Liver (tissue), 8 donors: ENCODE measurements at regions not wholly inside any gene's neighbourhood (a gene's known extent, or its start where the extent isn't known, plus 50 kb on each side); places are given as distances from the start of the nearest gene placed in this dataset.

Source experiments
- DNase-seq: peaks from one replicate; pipeline ENCODE4 v3.0.0-alpha.2; 2017; ENCODE audit warnings: low spot score
- H3K27ac ChIP-seq, 2 donors: one replicate each; pipeline ENCODE4 v1.7.0; 2013; ENCODE audit warnings: inconsistent platforms in 2 of 2, low read length in 2 of 2, control low read depth in 1 of 2, low read depth in 1 of 2, mild to moderate bottlenecking in 1 of 2
- H3K27me3 ChIP-seq, 4 donors: one replicate each; pipeline versions ENCODE4 v1.6.1 to v1.7.0; 2013; ENCODE audit warnings: low read length in 3 of 4, inconsistent platforms in 1 of 4, mild to moderate bottlenecking in 1 of 4, moderate library complexity in 1 of 4; ENCODE audit not compliant: control insufficient read depth in 4 of 4, insufficient read depth in 4 of 4
- H3K36me3 ChIP-seq, 4 donors: one replicate each; pipeline versions ENCODE4 v1.6.1 to v1.7.0; 2013; ENCODE audit warnings: low read length in 3 of 4, mild to moderate bottlenecking in 3 of 4, low read depth in 1 of 4, moderate library complexity in 1 of 4; ENCODE audit not compliant: control insufficient read depth in 4 of 4, insufficient read depth in 3 of 4
- H3K4me1 ChIP-seq, 4 donors: one replicate each; pipeline versions ENCODE4 v1.6.1 to v1.7.0; 2013; ENCODE audit warnings: low read length in 3 of 4, mild to moderate bottlenecking in 3 of 4, moderate library complexity in 1 of 4; ENCODE audit not compliant: control insufficient read depth in 4 of 4, insufficient read depth in 4 of 4
- H3K4me3 ChIP-seq, 3 donors: one replicate each; pipeline versions ENCODE4 v1.6.1 to v1.7.0; 2013; ENCODE audit warnings: low read length in 3 of 3, control low read depth in 1 of 3, low read depth in 1 of 3, mild to moderate bottlenecking in 1 of 3
- H3K9ac ChIP-seq, 2 donors: one replicate each; pipeline ENCODE4 v1.7.0; 2013; ENCODE audit warnings: low read length in 2 of 2, mild to moderate bottlenecking in 2 of 2, moderate library complexity in 2 of 2, control low read depth in 1 of 2, low read depth in 1 of 2
- H3K9me3 ChIP-seq, 4 donors: one replicate each; pipeline versions ENCODE4 v1.6.1 to v1.7.0; 2013; ENCODE audit warnings: low read length in 3 of 4; ENCODE audit not compliant: control insufficient read depth in 4 of 4
- EGR1 ChIP-seq, 2 donors: IDR thresholded peaks; 2 replicates each; pipeline ENCODE4 v1.6.1; 2016 to 2018; ENCODE audit warnings: antibody characterized with exemption in 2 of 2, low read depth in 2 of 2
- FOXA2 ChIP-seq: IDR thresholded peaks from 2 replicates; pipeline ENCODE4 v1.6.1; 2016; ENCODE audit warnings: antibody characterized with exemption
- HNF4G ChIP-seq: IDR thresholded peaks from 2 replicates; pipeline ENCODE4 v1.6.1; 2016; ENCODE audit warnings: antibody characterized with exemption
- JUND ChIP-seq, 2 donors: IDR thresholded peaks; 2 replicates each; pipeline ENCODE4 v1.6.1; 2016; ENCODE audit warnings: antibody characterized with exemption in 2 of 2
- NR2F2 ChIP-seq: IDR thresholded peaks from 2 replicates; pipeline ENCODE4 v1.6.1; 2016; ENCODE audit warnings: antibody characterized with exemption
- RAD21 ChIP-seq, 2 donors: IDR thresholded peaks; 2 replicates each; pipeline ENCODE4 v1.6.1; 2016; ENCODE audit warnings: antibody characterized with exemption in 2 of 2, mild to moderate bottlenecking in 2 of 2
- RXRA ChIP-seq, 2 donors: IDR thresholded peaks; 2 replicates each; pipeline ENCODE4 v1.6.1; 2017 to 2018; ENCODE audit warnings: antibody characterized with exemption in 2 of 2, mild to moderate bottlenecking in 1 of 2
- SP1 ChIP-seq: IDR thresholded peaks from 2 replicates; pipeline ENCODE4 v1.6.1; 2018; ENCODE audit warnings: antibody characterized with exemption, mild to moderate bottlenecking
- TAF1 ChIP-seq: conservative IDR thresholded peaks from 2 replicates; pipeline ENCODE4 v1.6.1; 2016; ENCODE audit warnings: antibody characterized with exemption, mild to moderate bottlenecking
- YY1 ChIP-seq: IDR thresholded peaks from 2 replicates; pipeline ENCODE4 v1.6.1; 2016; ENCODE audit warnings: antibody characterized with exemption, mild to moderate bottlenecking
- WGBS: extraction: QIAGEN DNeasy Blood & Tissue Kit; methylation state at CpG from one replicate; pipeline ENCODE4 v1.1.7; 2013; 5-methylcytosine and 5-hydroxymethylcytosine counted together
- TF ChIP-seq, protein P1 (sequence below): fragments of 150-350 bp; IDR thresholded peaks from 2 replicates; pipeline ENCODE4 v1.5.1; 2017; ENCODE audit warnings: improper control_type of control experiment, low read depth, low read length; ENCODE audit not compliant: missing input control
- TF ChIP-seq, protein P2 (sequence below): IDR thresholded peaks from 2 replicates; pipeline ENCODE4 v1.6.1; 2016; ENCODE audit warnings: antibody characterized with exemption
- TF ChIP-seq, protein P3 (sequence below): IDR thresholded peaks from 2 replicates; pipeline ENCODE4 v1.6.1; 2016; ENCODE audit warnings: antibody characterized with exemption
- TF ChIP-seq, protein P4 (sequence below): IDR thresholded peaks from 2 replicates; pipeline ENCODE4 v1.6.1; 2016; ENCODE audit warnings: antibody characterized with exemption
- TF ChIP-seq, protein P5 (sequence below): IDR thresholded peaks from 2 replicates; pipeline ENCODE4 v1.6.1; 2016; ENCODE audit warnings: antibody characterized with exemption, mild to moderate bottlenecking
- donor health status: healthy.
- donor health status: healthy.
- donor health status: healthy.
- donor health status: healthy.
- donor health status: healthy.

DNA sequence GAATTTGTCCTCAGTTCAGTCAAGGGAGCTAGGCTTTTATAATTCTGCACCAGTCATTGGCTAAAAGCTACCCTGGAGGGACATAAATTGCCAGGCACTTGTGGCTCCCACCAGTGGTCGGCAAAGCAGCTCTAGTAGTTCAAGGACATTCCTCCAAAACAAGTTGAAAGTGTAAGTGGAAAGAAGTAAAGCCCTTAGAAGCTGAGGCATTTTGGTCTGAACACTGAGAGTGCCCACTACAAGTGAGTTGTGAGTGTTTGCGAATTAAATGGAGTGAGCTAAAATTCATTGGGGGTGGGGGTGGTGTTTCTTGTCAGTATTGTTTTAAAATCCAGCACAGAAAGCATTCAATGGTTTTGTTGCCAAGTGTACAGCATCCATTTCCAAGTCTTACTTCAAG, 879.9 kb upstream of the CDH2 start (continued):
- TF ChIP-seq, protein P1, sequence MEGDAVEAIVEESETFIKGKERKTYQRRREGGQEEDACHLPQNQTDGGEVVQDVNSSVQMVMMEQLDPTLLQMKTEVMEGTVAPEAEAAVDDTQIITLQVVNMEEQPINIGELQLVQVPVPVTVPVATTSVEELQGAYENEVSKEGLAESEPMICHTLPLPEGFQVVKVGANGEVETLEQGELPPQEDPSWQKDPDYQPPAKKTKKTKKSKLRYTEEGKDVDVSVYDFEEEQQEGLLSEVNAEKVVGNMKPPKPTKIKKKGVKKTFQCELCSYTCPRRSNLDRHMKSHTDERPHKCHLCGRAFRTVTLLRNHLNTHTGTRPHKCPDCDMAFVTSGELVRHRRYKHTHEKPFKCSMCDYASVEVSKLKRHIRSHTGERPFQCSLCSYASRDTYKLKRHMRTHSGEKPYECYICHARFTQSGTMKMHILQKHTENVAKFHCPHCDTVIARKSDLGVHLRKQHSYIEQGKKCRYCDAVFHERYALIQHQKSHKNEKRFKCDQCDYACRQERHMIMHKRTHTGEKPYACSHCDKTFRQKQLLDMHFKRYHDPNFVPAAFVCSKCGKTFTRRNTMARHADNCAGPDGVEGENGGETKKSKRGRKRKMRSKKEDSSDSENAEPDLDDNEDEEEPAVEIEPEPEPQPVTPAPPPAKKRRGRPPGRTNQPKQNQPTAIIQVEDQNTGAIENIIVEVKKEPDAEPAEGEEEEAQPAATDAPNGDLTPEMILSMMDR = no peak
- TF ChIP-seq, protein P2, sequence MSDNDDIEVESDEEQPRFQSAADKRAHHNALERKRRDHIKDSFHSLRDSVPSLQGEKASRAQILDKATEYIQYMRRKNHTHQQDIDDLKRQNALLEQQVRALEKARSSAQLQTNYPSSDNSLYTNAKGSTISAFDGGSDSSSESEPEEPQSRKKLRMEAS = no peak
- TF ChIP-seq, protein P3, sequence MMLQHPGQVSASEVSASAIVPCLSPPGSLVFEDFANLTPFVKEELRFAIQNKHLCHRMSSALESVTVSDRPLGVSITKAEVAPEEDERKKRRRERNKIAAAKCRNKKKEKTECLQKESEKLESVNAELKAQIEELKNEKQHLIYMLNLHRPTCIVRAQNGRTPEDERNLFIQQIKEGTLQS = no peak

DNA sequence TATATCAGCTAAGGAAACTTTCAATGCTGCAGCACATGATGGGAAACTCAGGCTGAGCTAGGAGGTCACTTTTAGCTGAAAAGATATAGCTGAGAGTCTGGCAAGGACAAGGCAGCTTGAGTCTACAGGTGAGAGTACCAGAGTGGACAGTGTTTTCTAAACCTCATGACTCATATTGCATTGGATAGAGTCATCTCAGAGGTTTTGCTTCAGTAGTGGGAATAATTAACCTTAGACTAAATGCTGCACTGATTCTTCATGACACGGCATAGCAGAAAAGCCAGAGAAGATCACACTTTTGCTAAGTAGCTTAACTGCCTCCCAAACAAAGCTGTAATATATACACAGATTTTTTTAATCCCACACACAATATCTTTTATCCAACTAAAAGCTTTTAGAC, 865.0 kb upstream of the CDH2 start:
- Histone ChIP-seq H3K4me1 (no peaks in the 10 kb centered on the region), H3K27ac (no peak overlapping the region), H3K9ac (no peak overlapping the region), H3K36me3 (no peaks in the 10 kb centered on the region), H3K9me3 (no peaks in the 10 kb centered on the region), H3K4me3 (no peak overlapping the region), H3K27me3 (no peaks in the 10 kb centered on the region)
- TF ChIP-seq, protein P4, sequence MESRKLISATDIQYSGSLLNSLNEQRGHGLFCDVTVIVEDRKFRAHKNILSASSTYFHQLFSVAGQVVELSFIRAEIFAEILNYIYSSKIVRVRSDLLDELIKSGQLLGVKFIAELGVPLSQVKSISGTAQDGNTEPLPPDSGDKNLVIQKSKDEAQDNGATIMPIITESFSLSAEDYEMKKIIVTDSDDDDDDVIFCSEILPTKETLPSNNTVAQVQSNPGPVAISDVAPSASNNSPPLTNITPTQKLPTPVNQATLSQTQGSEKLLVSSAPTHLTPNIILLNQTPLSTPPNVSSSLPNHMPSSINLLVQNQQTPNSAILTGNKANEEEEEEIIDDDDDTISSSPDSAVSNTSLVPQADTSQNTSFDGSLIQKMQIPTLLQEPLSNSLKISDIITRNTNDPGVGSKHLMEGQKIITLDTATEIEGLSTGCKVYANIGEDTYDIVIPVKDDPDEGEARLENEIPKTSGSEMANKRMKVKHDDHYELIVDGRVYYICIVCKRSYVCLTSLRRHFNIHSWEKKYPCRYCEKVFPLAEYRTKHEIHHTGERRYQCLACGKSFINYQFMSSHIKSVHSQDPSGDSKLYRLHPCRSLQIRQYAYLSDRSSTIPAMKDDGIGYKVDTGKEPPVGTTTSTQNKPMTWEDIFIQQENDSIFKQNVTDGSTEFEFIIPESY = no peak
- TF ChIP-seq YY1 = no peak
- TF ChIP-seq, protein P5, sequence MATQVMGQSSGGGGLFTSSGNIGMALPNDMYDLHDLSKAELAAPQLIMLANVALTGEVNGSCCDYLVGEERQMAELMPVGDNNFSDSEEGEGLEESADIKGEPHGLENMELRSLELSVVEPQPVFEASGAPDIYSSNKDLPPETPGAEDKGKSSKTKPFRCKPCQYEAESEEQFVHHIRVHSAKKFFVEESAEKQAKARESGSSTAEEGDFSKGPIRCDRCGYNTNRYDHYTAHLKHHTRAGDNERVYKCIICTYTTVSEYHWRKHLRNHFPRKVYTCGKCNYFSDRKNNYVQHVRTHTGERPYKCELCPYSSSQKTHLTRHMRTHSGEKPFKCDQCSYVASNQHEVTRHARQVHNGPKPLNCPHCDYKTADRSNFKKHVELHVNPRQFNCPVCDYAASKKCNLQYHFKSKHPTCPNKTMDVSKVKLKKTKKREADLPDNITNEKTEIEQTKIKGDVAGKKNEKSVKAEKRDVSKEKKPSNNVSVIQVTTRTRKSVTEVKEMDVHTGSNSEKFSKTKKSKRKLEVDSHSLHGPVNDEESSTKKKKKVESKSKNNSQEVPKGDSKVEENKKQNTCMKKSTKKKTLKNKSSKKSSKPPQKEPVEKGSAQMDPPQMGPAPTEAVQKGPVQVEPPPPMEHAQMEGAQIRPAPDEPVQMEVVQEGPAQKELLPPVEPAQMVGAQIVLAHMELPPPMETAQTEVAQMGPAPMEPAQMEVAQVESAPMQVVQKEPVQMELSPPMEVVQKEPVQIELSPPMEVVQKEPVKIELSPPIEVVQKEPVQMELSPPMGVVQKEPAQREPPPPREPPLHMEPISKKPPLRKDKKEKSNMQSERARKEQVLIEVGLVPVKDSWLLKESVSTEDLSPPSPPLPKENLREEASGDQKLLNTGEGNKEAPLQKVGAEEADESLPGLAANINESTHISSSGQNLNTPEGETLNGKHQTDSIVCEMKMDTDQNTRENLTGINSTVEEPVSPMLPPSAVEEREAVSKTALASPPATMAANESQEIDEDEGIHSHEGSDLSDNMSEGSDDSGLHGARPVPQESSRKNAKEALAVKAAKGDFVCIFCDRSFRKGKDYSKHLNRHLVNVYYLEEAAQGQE = no peak
- no peak for TF ChIP-seq TAF1
- no peak for TF ChIP-seq RAD21 (IDR thresholded peaks at IDR 0.05)
- TF ChIP-seq NR2F2 = no peak
- WGBS = 91% methylated on average over 1 of the region's 1 CpG
- no peak for DNase-seq

DNA sequence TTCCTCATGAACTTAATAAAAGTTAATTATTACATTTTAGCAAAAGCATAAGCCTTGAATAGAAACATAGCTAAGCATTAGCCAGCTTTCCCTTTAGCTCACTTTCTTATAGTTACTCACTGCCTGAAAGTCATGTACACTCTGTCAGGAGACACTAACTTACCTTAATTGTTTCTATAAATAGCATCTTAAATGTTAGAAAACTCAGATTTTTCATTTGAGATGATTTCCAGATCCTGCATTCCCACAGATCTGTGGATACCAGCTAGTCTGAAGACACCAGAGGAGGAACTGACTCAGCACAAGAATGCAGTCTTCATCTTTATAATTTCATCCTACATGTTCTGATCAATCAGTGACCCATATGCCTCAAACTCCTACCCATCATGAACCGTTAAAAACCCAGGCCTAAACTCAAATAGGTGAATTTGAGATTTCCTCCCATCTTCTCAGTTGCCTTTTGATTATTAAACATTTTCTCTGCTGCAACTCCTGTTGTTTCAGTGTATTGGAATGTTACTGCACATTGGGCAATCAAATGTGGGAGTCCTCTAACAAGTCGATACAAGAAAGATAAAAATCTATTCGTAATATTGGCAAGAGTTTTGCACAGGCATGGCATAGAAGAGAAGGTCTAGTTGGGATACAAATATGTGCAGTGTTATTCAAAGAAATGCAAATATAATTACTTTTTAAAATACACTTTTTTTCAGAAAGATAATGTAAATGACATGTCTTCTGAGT, 857.4 kb upstream of the CDH2 start:
- H3K36me3 ChIP-seq = no peaks in the 10 kb centered on the region
- no peak overlapping the region for H3K4me3 ChIP-seq
- no peaks in the 10 kb centered on the region for H3K9me3 ChIP-seq
- 67% methylated on average over 3 of the region's 3 CpGs for WGBS
- no peak for DNase-seq
- H3K27ac ChIP-seq = no peak overlapping the region
- no peak overlapping the region for H3K9ac ChIP-seq
- no peaks in the 10 kb centered on the region for H3K4me1 ChIP-seq
- no peaks in the 10 kb centered on the region for H3K27me3 ChIP-seq
- no peak for TF ChIP-seq NR2F2
- TF ChIP-seq, protein P5 = no peak
- no peak for TF ChIP-seq YY1
- TF ChIP-seq FOXA2 = no peak
- TF ChIP-seq RXRA (IDR thresholded peaks at IDR 0.05) = no peak
- TF ChIP-seq SP1 = no peak
- TF ChIP-seq, protein P1 = no peak
- no peak for TF ChIP-seq EGR1 (IDR thresholded peaks at IDR 0.05; ENCODE audit: low read depth in 2 of 2)
- TF ChIP-seq RAD21 (IDR thresholded peaks at IDR 0.05) = no peak
- no peak for TF ChIP-seq HNF4G
- TF ChIP-seq JUND (IDR thresholded peaks at IDR 0.05) = no peak
- no peak for TF ChIP-seq TAF1
